Osteoblast (primary cell): ENCODE measurements at regions not wholly inside any gene's neighbourhood (a gene's known extent, or its start where the extent isn't known, plus 50 kb on each side); places are given as distances from the start of the nearest gene placed in this dataset.

Source experiments
- DNase-seq: peaks from one replicate; pipeline ENCODE4 v3.0.0; 2011; ENCODE audit warnings: low spot score, mixed read lengths; ENCODE audit not compliant: insufficient read length; ENCODE audit errors: missing footprints
- H2AFZ ChIP-seq: 2 replicates; pipeline ENCODE4 v1.6.0; 2011; ENCODE audit warnings: mild to moderate bottlenecking, low read length
- H3K27ac ChIP-seq: 2 replicates; pipeline ENCODE4 v1.5.1; 2011; ENCODE audit warnings: mild to moderate bottlenecking, low read depth, low read length, moderate library complexity
- H3K27me3 ChIP-seq: 2 replicates; pipeline ENCODE4 v1.6.0; 2012; ENCODE audit warnings: mild to moderate bottlenecking, control low read depth, inconsistent platforms, low read length, moderate library complexity; ENCODE audit not compliant: insufficient read depth
- H3K36me3 ChIP-seq: 2 replicates; pipeline ENCODE4 v1.5.1; 2011; ENCODE audit warnings: mild to moderate bottlenecking, low read length, control low read depth, moderate library complexity; ENCODE audit not compliant: insufficient read depth
- H3K4me1 ChIP-seq: 2 replicates; pipeline ENCODE4 v1.5.1; 2011; ENCODE audit warnings: mild to moderate bottlenecking, low read length, control low read depth, moderate library complexity; ENCODE audit not compliant: insufficient read depth
- H3K4me2 ChIP-seq: 2 replicates; pipeline ENCODE4 v1.6.0; 2011; ENCODE audit warnings: mild to moderate bottlenecking, low read length; ENCODE audit not compliant: insufficient read depth
- H3K4me3 ChIP-seq: fragments of 200-600 bp; sonication (generic); 3 replicates; pipeline ENCODE4 v1.5.1; 2012; ENCODE audit warnings: mild to moderate bottlenecking, low read length, inconsistent platforms; ENCODE audit not compliant: insufficient read depth
- H3K79me2 ChIP-seq: 2 replicates; pipeline ENCODE4 v1.6.0; 2012; ENCODE audit warnings: mild to moderate bottlenecking, low read length, control low read depth, inconsistent platforms; ENCODE audit not compliant: insufficient read depth
- H3K9me3 ChIP-seq: 2 replicates; pipeline ENCODE4 v1.5.1; 2011; ENCODE audit warnings: low read depth, low read length, control low read depth
- H4K20me1 ChIP-seq: 2 replicates; pipeline ENCODE4 v1.6.0; 2012; ENCODE audit warnings: mild to moderate bottlenecking, low read length, control low read depth; ENCODE audit not compliant: insufficient read depth
- CTCF ChIP-seq: IDR thresholded peaks from 2 replicates; pipeline ENCODE4 v1.5.1; 2011; ENCODE audit warnings: mild to moderate bottlenecking, low read depth, low read length, moderate library complexity; ENCODE audit errors: extremely low read depth

- Histone ChIP-seq H3K9me3 (no peaks in the 10 kb centered on the region), H3K79me2 (no peaks in the 10 kb centered on the region), H3K27ac (no peak overlapping the region), H3K27me3 (no peaks in the 10 kb centered on the region), H3K4me2 (no peak overlapping the region), H3K4me3 (no peak overlapping the region), H3K4me1 (no peaks in the 10 kb centered on the region), H3K36me3 (no peaks in the 10 kb centered on the region), H2AFZ (no peak overlapping the region), H4K20me1 (no peaks in the 10 kb centered on the region)
- no peak for DNase-seq
- no peak for TF ChIP-seq CTCF
Measured at GRCh38 chr4:36624030-36624429, 342.6 kb downstream of the DTHD1 start.

GRCh38 chr4:36638273-36638811 is 356.9 kb downstream of the DTHD1 start:
- H3K79me2 ChIP-seq: no peaks in the 10 kb centered on the region
- H2AFZ ChIP-seq: no peak overlapping the region
- no peak overlapping the region for H3K4me2 ChIP-seq
- H3K27me3 ChIP-seq: no peaks in the 10 kb centered on the region
- H4K20me1 ChIP-seq: no peaks in the 10 kb centered on the region
- no peaks in the 10 kb centered on the region for H3K36me3 ChIP-seq
- no peaks in the 10 kb centered on the region for H3K4me1 ChIP-seq
- no peak overlapping the region for H3K27ac ChIP-seq
- H3K9me3 ChIP-seq: peaks cover 3% of the 10 kb centered on the region
- DNase-seq: no peak
- no peak overlapping the region for H3K4me3 ChIP-seq
- TF ChIP-seq CTCF: no peak

- no peak overlapping the region for H3K4me3 ChIP-seq
- no peaks in the 10 kb centered on the region for H3K36me3 ChIP-seq
- no peaks in the 10 kb centered on the region for H3K4me1 ChIP-seq
- H3K27ac ChIP-seq: no peak overlapping the region
- no peaks in the 10 kb centered on the region for H4K20me1 ChIP-seq
- no peak overlapping the region for H2AFZ ChIP-seq
- H3K4me2 ChIP-seq: no peak overlapping the region
- DNase-seq: no peak
- H3K9me3 ChIP-seq: peaks cover 3% of the 10 kb centered on the region
- H3K27me3 ChIP-seq: no peaks in the 10 kb centered on the region
- no peaks in the 10 kb centered on the region for H3K79me2 ChIP-seq
- TF ChIP-seq CTCF: no peak
Measured at GRCh38 chr4:36640876-36641275, 359.5 kb downstream of the DTHD1 start.

- peaks cover 3% of the 10 kb centered on the region for H3K9me3 ChIP-seq
- no peak overlapping the region for H3K4me3 ChIP-seq
- no peaks in the 10 kb centered on the region for H4K20me1 ChIP-seq
- TF ChIP-seq CTCF: no peak
- H3K27me3 ChIP-seq: no peaks in the 10 kb centered on the region
- no peaks in the 10 kb centered on the region for H3K36me3 ChIP-seq
- no peak overlapping the region for H3K27ac ChIP-seq
- no peaks in the 10 kb centered on the region for H3K4me1 ChIP-seq
- no peak overlapping the region for H2AFZ ChIP-seq
- H3K4me2 ChIP-seq: no peak overlapping the region
- DNase-seq: no peak
- no peaks in the 10 kb centered on the region for H3K79me2 ChIP-seq
Measured at GRCh38 chr4:36651253-36651652, 369.8 kb downstream of the DTHD1 start.
